Caco-2 (cell line): ENCODE measurements at regions not wholly inside any gene's neighbourhood (a gene's known extent, or its start where the extent isn't known, plus 50 kb on each side); places are given as distances from the start of the nearest gene placed in this dataset.

Source experiments
- BruUV-seq: library from RNA; stranded (reverse); fragments of 400-500 nt; replicated peaks from 2 replicates; lab custom pipeline; 2021; lab: Mats Ljungman, UMichigan
- CTCF ChIA-PET: fragments of 300-600 bp; sonication (Branson Sonifier 250); formaldehyde crosslinking; loops from one replicate; lab custom pipeline; 2022; ENCODE audit warnings: antibody characterized with exemption; lab: Charles Lee
- POLR2A ChIA-PET: fragments of 300-600 bp; sonication (Branson Sonifier 250); formaldehyde crosslinking; loops from one replicate; lab custom pipeline; 2022; ENCODE audit warnings: antibody characterized with exemption; lab: Charles Lee
- DNase-seq, 2 experiments: peaks; one replicate each; pipeline versions ENCODE4 v3.0.0 to v3.0.0-alpha.2; 2020 to 2022
- H3K27me3 ChIP-seq: replicated peaks from 2 replicates; pipeline ENCODE4 v1.6.0; 2011; ENCODE audit warnings: low read length; ENCODE audit not compliant: control insufficient read depth, insufficient read depth
- H3K36me3 ChIP-seq: 2 replicates; pipeline ENCODE4 v1.5.1; 2011; ENCODE audit warnings: low read length; ENCODE audit not compliant: control insufficient read depth, insufficient read depth
- H3K4me1 ChIP-seq: fragments of 250-450 bp; sonication (Bioruptor Pico); 2 replicates; pipeline ENCODE4 v1.5.1; 2020; ENCODE audit warnings: mild to moderate bottlenecking
- H3K4me3 ChIP-seq: 2 replicates; pipeline ENCODE4 v1.5.1; 2011; ENCODE audit warnings: low read depth, mild to moderate bottlenecking, control low read depth, low read length
- H3K9me3 ChIP-seq: fragments of 250-450 bp; sonication (Bioruptor Pico); 2 replicates; pipeline ENCODE4 v1.5.1; 2020; ENCODE audit warnings: mild to moderate bottlenecking, moderate library complexity
- H3K27ac Mint-ChIP-seq: one replicate; pipeline ENCODE4 v1.8.0; 2022; ENCODE audit warnings: mixed read lengths; ENCODE audit not compliant: unreplicated experiment
- H3K27me3 Mint-ChIP-seq: one replicate; pipeline ENCODE4 v1.8.0; 2022; ENCODE audit warnings: mixed read lengths; ENCODE audit not compliant: insufficient read depth, unreplicated experiment
- H3K36me3 Mint-ChIP-seq: one replicate; pipeline ENCODE4 v1.8.0; 2022; ENCODE audit warnings: mild to moderate bottlenecking, mixed read lengths; ENCODE audit not compliant: insufficient read depth, unreplicated experiment
- H3K4me1 Mint-ChIP-seq: one replicate; pipeline ENCODE4 v1.8.0; 2022; ENCODE audit warnings: low read depth, mixed read lengths; ENCODE audit not compliant: unreplicated experiment
- H3K4me3 Mint-ChIP-seq: one replicate; pipeline ENCODE4 v1.8.0; 2022; ENCODE audit warnings: mild to moderate bottlenecking, moderate library complexity, mixed read lengths; ENCODE audit not compliant: unreplicated experiment
- H3K9me3 Mint-ChIP-seq: one replicate; pipeline ENCODE4 v1.8.0; 2022; ENCODE audit warnings: mixed read lengths; ENCODE audit not compliant: unreplicated experiment
- CTCF ChIP-seq, 2 experiments: fragments of 200-600 bp in 1 of 2; IDR thresholded peaks; 1 replicate in 1 of 2; 2 replicates in 1 of 2; pipeline versions ENCODE4 v1.5.1 to v1.8.0; 2011 to 2022; ENCODE audit warnings: antibody characterized with exemption in 1 of 2, control low read depth in 1 of 2, inconsistent platforms in 1 of 2, low read depth in 1 of 2, low read length in 1 of 2, mild to moderate bottlenecking in 1 of 2, moderate library complexity in 1 of 2; ENCODE audit not compliant: insufficient read depth in 1 of 2, severe bottlenecking in 1 of 2, unreplicated experiment in 1 of 2
- intact Hi-C: fragments of 100-400 bp; cut with micrococcal nuclease; formaldehyde crosslinking; loops from one replicate; pipeline ENCODE4 v1.10.0; 2022; ENCODE audit not compliant: unreplicated experiment

- DNase-seq, result no peak
- H3K36me3 Mint-ChIP-seq, result no peaks in the 10 kb centered on the region
- intact Hi-C loops, result no loop called here
- Histone ChIP-seq H3K4me1 (no peaks in the 10 kb centered on the region), H3K4me3 (no peak overlapping the region), H3K9me3 (no peaks in the 10 kb centered on the region), H3K36me3 (no peaks in the 10 kb centered on the region), H3K27me3 (no peaks in the 10 kb centered on the region)
- H3K9me3 Mint-ChIP-seq, result no peaks in the 10 kb centered on the region
- POLR2A ChIA-PET, result no interaction called here
- H3K4me1 Mint-ChIP-seq, result no peaks in the 10 kb centered on the region
- BruUV-seq, result no TSS peak
- H3K4me3 Mint-ChIP-seq, result no peak overlapping the region
- H3K27me3 Mint-ChIP-seq, result peaks cover 4% of the 10 kb centered on the region
- no peak overlapping the region for H3K27ac Mint-ChIP-seq
- no peak for TF ChIP-seq CTCF (IDR thresholded peaks at IDR 0.05; ENCODE audit: insufficient read depth in 1 of 2, low read depth in 1 of 2, low read length in 1 of 2, severe bottlenecking in 1 of 2, unreplicated experiment in 1 of 2)
- CTCF ChIA-PET, result no interaction called here
These were observed 1046.5 kb downstream of the FAT4 start for GRCh38 chr4:126361287-126361686.

- no TSS peak for BruUV-seq
- DNase-seq, result no peak
- Mint-ChIP-seq H3K4me1 (no peaks in the 10 kb centered on the region), H3K27me3 (peaks cover 4% of the 10 kb centered on the region), H3K27ac (no peak overlapping the region), H3K9me3 (no peaks in the 10 kb centered on the region), H3K36me3 (no peaks in the 10 kb centered on the region), H3K4me3 (no peak overlapping the region)
- Histone ChIP-seq H3K27me3 (no peaks in the 10 kb centered on the region), H3K36me3 (no peaks in the 10 kb centered on the region), H3K4me1 (no peaks in the 10 kb centered on the region), H3K4me3 (no peak overlapping the region), H3K9me3 (no peaks in the 10 kb centered on the region)
- ChIA-PET POLR2A (no interaction called here), CTCF (no interaction called here)
- intact Hi-C loops, result no loop called here
- no peak for TF ChIP-seq CTCF (IDR thresholded peaks at IDR 0.05; ENCODE audit: insufficient read depth in 1 of 2, low read depth in 1 of 2, low read length in 1 of 2, severe bottlenecking in 1 of 2, unreplicated experiment in 1 of 2)
These were observed 1049.7 kb downstream of the FAT4 start for GRCh38 chr4:126364311-126364911.

DNA sequence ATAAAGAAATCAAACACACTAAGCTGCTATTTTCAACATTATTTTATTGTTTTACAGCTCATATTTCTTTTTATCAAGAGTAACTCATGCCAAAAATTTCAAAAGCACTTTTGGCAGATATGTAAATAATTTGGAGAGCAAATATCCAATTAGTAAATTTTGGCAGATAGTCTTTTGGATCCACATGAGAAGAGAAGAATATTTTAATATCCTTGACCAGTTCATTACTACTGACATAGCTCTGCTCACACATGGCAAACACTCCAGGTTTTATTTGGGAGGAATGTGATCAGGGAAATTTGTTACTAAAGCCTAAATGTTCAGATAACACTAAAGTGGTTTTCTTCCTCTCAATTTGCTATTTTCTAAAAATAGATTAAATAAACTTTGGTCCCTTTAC, 1054.3 kb downstream of the FAT4 start:
- no peaks in the 10 kb centered on the region for H3K27me3 ChIP-seq
- no peak for TF ChIP-seq CTCF (IDR thresholded peaks at IDR 0.05; ENCODE audit: insufficient read depth in 1 of 2, low read depth in 1 of 2, low read length in 1 of 2, severe bottlenecking in 1 of 2, unreplicated experiment in 1 of 2)
- POLR2A ChIA-PET, result no interaction called here
- H3K4me1 ChIP-seq, result no peaks in the 10 kb centered on the region
- H3K4me3 ChIP-seq, result no peak overlapping the region
- Mint-ChIP-seq H3K4me3 (no peak overlapping the region), H3K9me3 (no peaks in the 10 kb centered on the region), H3K27me3 (no peaks in the 10 kb centered on the region), H3K27ac (no peak overlapping the region), H3K4me1 (no peaks in the 10 kb centered on the region), H3K36me3 (no peaks in the 10 kb centered on the region)
- H3K36me3 ChIP-seq, result no peaks in the 10 kb centered on the region
- intact Hi-C loops, result no loop called here
- DNase-seq, result no peak
- no TSS peak for BruUV-seq
- CTCF ChIA-PET, result no interaction called here
- no peaks in the 10 kb centered on the region for H3K9me3 ChIP-seq
